MM.1S (cell line): ENCODE measurements at regions not wholly inside any gene's neighbourhood (a gene's known extent, or its start where the extent isn't known, plus 50 kb on each side); places are given as distances from the start of the nearest gene placed in this dataset.

ENCODE experiments used
- CTCF ChIP-seq: fragments of 300-600 bp; sonication (generic); IDR thresholded peaks from 2 replicates; pipeline ENCODE4 v1.5.1; 2016; ENCODE audit warnings: antibody characterized with exemption, low read length, mixed read lengths
- EZH2phosphoT487 ChIP-seq: fragments of 300-600 bp; sonication (generic); IDR thresholded peaks from 2 replicates; pipeline ENCODE4 v1.6.1; 2018; ENCODE audit warnings: antibody characterized with exemption, low read length

GRCh38 chr10:32132357-32132946 is 76.2 kb upstream of the KIF5B start:
- TF ChIP-seq EZH2phosphoT487, result no peak
- TF ChIP-seq CTCF, result no peak
